ENCODE measurements at regions not wholly inside any gene's neighbourhood (a gene's known extent, or its start where the extent isn't known, plus 50 kb on each side); places are given as distances from the start of the nearest gene placed in this dataset.

GRCh38 chr18:78130232-78131195 is 849.1 kb upstream of the SALL3 start:
- Histone ChIP-seq H3K36me3 (ENCODE audit: control insufficient read depth, insufficient read depth, low read length) (no peaks in the 10 kb centered on the region), H3K27me3 (ENCODE audit: control insufficient read depth, insufficient read depth, low read length) (no peaks in the 10 kb centered on the region), H3K4me3 (ENCODE audit: low read length) (no peak overlapping the region)

GRCh38 chr18:78133729-78134128 is 845.9 kb upstream of the SALL3 start:
- Histone ChIP-seq H3K9ac (ENCODE audit: low read length) (no peak overlapping the region), H3K36me3 (ENCODE audit: control insufficient read depth, insufficient read depth, low read length) (no peaks in the 10 kb centered on the region), H3K4me3 (ENCODE audit: low read length) (no peak overlapping the region), H3K27me3 (ENCODE audit: control insufficient read depth, insufficient read depth, low read length) (no peaks in the 10 kb centered on the region), H3K27ac (ENCODE audit: low read depth, low read length) (no peak overlapping the region), H3K4me1 (ENCODE audit: control insufficient read depth, insufficient read depth, low read length) (no peaks in the 10 kb centered on the region)

More at GRCh38 chr18:78130232-78131195, 849.1 kb upstream of the SALL3 start:
- Histone ChIP-seq H3K4me1 (ENCODE audit: control insufficient read depth, insufficient read depth, low read length) (no peaks in the 10 kb centered on the region), H3K9ac (ENCODE audit: low read length) (no peak overlapping the region), H3K27ac (ENCODE audit: low read depth, low read length) (no peak overlapping the region)

DNA sequence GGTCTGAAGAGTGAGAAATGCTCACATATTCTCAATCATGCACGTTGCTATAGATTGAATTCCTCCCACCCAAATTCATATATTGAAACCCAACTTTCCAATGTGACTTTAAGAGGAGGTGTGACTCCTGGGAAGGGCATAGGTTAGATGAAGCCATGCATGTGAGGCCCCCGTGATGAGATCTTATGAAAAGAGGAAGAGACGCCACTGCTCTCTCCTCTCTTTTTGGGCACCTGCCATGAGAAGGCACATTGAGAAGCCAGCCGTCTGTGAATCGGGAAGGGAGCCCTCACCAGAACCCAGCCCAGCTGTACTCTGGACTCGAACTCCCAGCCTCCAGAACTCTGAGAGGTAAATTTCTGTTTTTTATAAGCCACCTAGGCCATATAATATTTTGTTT is 842.6 kb upstream of the SALL3 start:
- no peak overlapping the region for H3K27ac ChIP-seq (ENCODE audit: low read depth, low read length)

GRCh38 chr18:78138983-78139496 is 840.6 kb upstream of the SALL3 start:
- no peaks in the 10 kb centered on the region for H3K27me3 ChIP-seq (ENCODE audit: control insufficient read depth, insufficient read depth, low read length)
- H3K27ac ChIP-seq (ENCODE audit: low read depth, low read length): no peak overlapping the region
- H3K4me1 ChIP-seq (ENCODE audit: control insufficient read depth, insufficient read depth, low read length): no peaks in the 10 kb centered on the region
- H3K4me3 ChIP-seq (ENCODE audit: low read length): no peak overlapping the region
- H3K9ac ChIP-seq (ENCODE audit: low read length): no peak overlapping the region
- no peaks in the 10 kb centered on the region for H3K36me3 ChIP-seq (ENCODE audit: control insufficient read depth, insufficient read depth, low read length)

More for the DNA sequence above, 842.6 kb upstream of the SALL3 start:
- no peak overlapping the region for H3K4me3 ChIP-seq (ENCODE audit: low read length)
- no peaks in the 10 kb centered on the region for H3K36me3 ChIP-seq (ENCODE audit: control insufficient read depth, insufficient read depth, low read length)
- H3K9ac ChIP-seq (ENCODE audit: low read length): no peak overlapping the region
- no peaks in the 10 kb centered on the region for H3K27me3 ChIP-seq (ENCODE audit: control insufficient read depth, insufficient read depth, low read length)
- H3K4me1 ChIP-seq (ENCODE audit: control insufficient read depth, insufficient read depth, low read length): no peaks in the 10 kb centered on the region

GRCh38 chr18:78140294-78140693 is 839.3 kb upstream of the SALL3 start:
- H3K36me3 ChIP-seq (ENCODE audit: control insufficient read depth, insufficient read depth, low read length): no peaks in the 10 kb centered on the region
- H3K27me3 ChIP-seq (ENCODE audit: control insufficient read depth, insufficient read depth, low read length): no peaks in the 10 kb centered on the region
- H3K4me3 ChIP-seq (ENCODE audit: low read length): no peak overlapping the region
- H3K9ac ChIP-seq (ENCODE audit: low read length): no peak overlapping the region
- H3K4me1 ChIP-seq (ENCODE audit: control insufficient read depth, insufficient read depth, low read length): no peaks in the 10 kb centered on the region
- no peak overlapping the region for H3K27ac ChIP-seq (ENCODE audit: low read depth, low read length)

DNA sequence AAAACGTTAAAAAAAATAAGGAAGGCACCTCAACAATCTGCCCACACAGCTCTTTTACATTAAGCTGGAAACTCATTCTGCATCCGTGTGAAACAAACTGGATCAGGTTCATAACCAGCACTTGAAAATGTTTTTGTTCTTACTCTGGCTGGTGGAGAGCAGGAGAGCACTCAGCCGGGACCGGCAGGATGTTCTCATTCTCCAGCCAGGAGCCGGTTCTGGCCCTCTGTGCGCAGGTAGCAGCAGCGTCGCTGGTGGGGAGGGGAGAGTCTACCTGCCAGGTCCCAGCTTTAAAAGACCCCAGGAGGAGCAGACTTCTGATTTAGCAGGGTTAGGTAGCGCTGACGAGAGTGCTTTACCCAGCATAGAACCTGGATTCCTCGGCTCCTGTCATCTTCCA is 834.9 kb upstream of the SALL3 start:
- Histone ChIP-seq H3K27me3 (ENCODE audit: control insufficient read depth, insufficient read depth, low read length) (no peaks in the 10 kb centered on the region), H3K4me3 (ENCODE audit: low read length) (no peak overlapping the region), H3K4me1 (ENCODE audit: control insufficient read depth, insufficient read depth, low read length) (no peaks in the 10 kb centered on the region), H3K27ac (ENCODE audit: low read depth, low read length) (no peak overlapping the region), H3K9ac (ENCODE audit: low read length) (no peak overlapping the region), H3K36me3 (ENCODE audit: control insufficient read depth, insufficient read depth, low read length) (no peaks in the 10 kb centered on the region)

- H3K9ac ChIP-seq (ENCODE audit: low read length): no peak overlapping the region
- H3K4me1 ChIP-seq (ENCODE audit: control insufficient read depth, insufficient read depth, low read length): no peaks in the 10 kb centered on the region
- H3K27me3 ChIP-seq (ENCODE audit: control insufficient read depth, insufficient read depth, low read length): no peaks in the 10 kb centered on the region
- no peak overlapping the region for H3K27ac ChIP-seq (ENCODE audit: low read depth, low read length)
- no peak overlapping the region for H3K4me3 ChIP-seq (ENCODE audit: low read length)
- H3K36me3 ChIP-seq (ENCODE audit: control insufficient read depth, insufficient read depth, low read length): no peaks in the 10 kb centered on the region
These were observed 834.5 kb upstream of the SALL3 start for GRCh38 chr18:78145096-78145495.

- no peaks in the 10 kb centered on the region for H3K36me3 ChIP-seq (ENCODE audit: control insufficient read depth, insufficient read depth, low read length)
- H3K4me3 ChIP-seq (ENCODE audit: low read length): no peak overlapping the region
- H3K27ac ChIP-seq (ENCODE audit: low read depth, low read length): no peak overlapping the region
- no peaks in the 10 kb centered on the region for H3K4me1 ChIP-seq (ENCODE audit: control insufficient read depth, insufficient read depth, low read length)
- H3K27me3 ChIP-seq (ENCODE audit: control insufficient read depth, insufficient read depth, low read length): no peaks in the 10 kb centered on the region
- H3K9ac ChIP-seq (ENCODE audit: low read length): no peak overlapping the region
These were observed 833.2 kb upstream of the SALL3 start for GRCh38 chr18:78146136-78147085.

DNA sequence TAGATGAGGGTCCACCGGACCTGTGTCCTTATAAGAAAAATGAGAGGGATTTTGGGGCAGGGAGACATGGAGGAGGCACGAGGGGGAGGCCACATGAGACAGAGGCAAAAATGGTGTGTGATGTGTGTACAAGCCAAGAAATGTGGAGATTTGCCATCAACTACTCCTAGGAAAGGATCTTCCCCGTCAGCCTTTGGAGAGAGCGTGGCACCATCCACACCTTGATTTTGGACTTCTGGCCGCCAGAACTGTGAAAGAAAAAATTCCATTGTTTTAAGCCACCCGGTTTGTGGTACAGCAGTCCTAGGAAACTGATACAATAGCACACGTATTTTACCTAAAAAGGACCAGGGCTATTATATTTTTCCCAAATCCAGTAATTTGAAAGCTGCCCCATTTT is 829.0 kb upstream of the SALL3 start:
- no peaks in the 10 kb centered on the region for H3K36me3 ChIP-seq (ENCODE audit: control insufficient read depth, insufficient read depth, low read length)

DNA sequence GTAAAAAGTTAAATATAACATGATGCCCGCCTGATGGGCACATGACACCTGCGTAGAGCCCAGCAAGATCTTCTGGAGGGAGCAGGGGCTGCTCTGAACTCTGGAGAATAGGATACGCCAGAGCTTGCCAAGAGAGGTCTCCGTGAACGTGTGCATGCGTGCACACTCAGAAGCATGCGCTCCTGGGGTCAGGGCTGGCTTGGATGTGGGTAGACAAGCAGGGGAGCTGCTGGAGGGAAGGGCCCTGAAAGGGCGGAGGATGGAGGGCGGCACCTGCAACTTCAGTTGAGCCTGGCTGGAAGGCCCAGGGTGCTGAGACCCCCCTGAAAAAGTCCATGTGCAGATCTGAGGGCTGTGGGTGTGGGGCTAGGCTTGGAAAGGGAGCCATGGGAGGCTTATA is 828.4 kb upstream of the SALL3 start:
- no peaks in the 10 kb centered on the region for H3K27me3 ChIP-seq (ENCODE audit: control insufficient read depth, insufficient read depth, low read length)
- H3K4me3 ChIP-seq (ENCODE audit: low read length): no peak overlapping the region
- H3K27ac ChIP-seq (ENCODE audit: low read depth, low read length): no peak overlapping the region
- H3K4me1 ChIP-seq (ENCODE audit: control insufficient read depth, insufficient read depth, low read length): no peaks in the 10 kb centered on the region
- H3K9ac ChIP-seq (ENCODE audit: low read length): no peak overlapping the region
- no peaks in the 10 kb centered on the region for H3K36me3 ChIP-seq (ENCODE audit: control insufficient read depth, insufficient read depth, low read length)

More for the DNA sequence above, 829.0 kb upstream of the SALL3 start:
- no peak overlapping the region for H3K27ac ChIP-seq (ENCODE audit: low read depth, low read length)
- H3K9ac ChIP-seq (ENCODE audit: low read length): no peak overlapping the region
- no peaks in the 10 kb centered on the region for H3K27me3 ChIP-seq (ENCODE audit: control insufficient read depth, insufficient read depth, low read length)
- no peak overlapping the region for H3K4me3 ChIP-seq (ENCODE audit: low read length)
- no peaks in the 10 kb centered on the region for H3K4me1 ChIP-seq (ENCODE audit: control insufficient read depth, insufficient read depth, low read length)

GRCh38 chr18:78151948-78152725 is 827.5 kb upstream of the SALL3 start:
- no peak overlapping the region for H3K9ac ChIP-seq (ENCODE audit: low read length)
- no peak overlapping the region for H3K27ac ChIP-seq (ENCODE audit: low read depth, low read length)
- no peaks in the 10 kb centered on the region for H3K27me3 ChIP-seq (ENCODE audit: control insufficient read depth, insufficient read depth, low read length)
- no peaks in the 10 kb centered on the region for H3K4me1 ChIP-seq (ENCODE audit: control insufficient read depth, insufficient read depth, low read length)
- no peaks in the 10 kb centered on the region for H3K36me3 ChIP-seq (ENCODE audit: control insufficient read depth, insufficient read depth, low read length)
- H3K4me3 ChIP-seq (ENCODE audit: low read length): no peak overlapping the region
